Esophagus squamous epithelium (tissue), 4 donors: ENCODE measurements at regions not wholly inside any gene's neighbourhood (a gene's known extent, or its start where the extent isn't known, plus 50 kb on each side); places are given as distances from the start of the nearest gene placed in this dataset.

Source experiments
- POLR2A ChIP-seq, 4 donors: fragments of 450-650 bp; IDR thresholded peaks; one replicate each; pipeline ENCODE4 v1.6.1; 2017; ENCODE audit warnings: antibody characterized with exemption in 4 of 4, mild to moderate bottlenecking in 4 of 4, moderate library complexity in 3 of 4
- TF ChIP-seq, protein P1 (sequence below), 6 experiments: fragments of 450-650 bp in 4 of 6; fragments of 200-600 bp in 2 of 6; sonication (generic) in 2 of 6; IDR thresholded peaks; one replicate each; pipeline ENCODE4 v1.5.1; 2016 to 2019; ENCODE audit warnings: antibody characterized with exemption in 6 of 6, mild to moderate bottlenecking in 4 of 6, moderate library complexity in 4 of 6

DNA sequence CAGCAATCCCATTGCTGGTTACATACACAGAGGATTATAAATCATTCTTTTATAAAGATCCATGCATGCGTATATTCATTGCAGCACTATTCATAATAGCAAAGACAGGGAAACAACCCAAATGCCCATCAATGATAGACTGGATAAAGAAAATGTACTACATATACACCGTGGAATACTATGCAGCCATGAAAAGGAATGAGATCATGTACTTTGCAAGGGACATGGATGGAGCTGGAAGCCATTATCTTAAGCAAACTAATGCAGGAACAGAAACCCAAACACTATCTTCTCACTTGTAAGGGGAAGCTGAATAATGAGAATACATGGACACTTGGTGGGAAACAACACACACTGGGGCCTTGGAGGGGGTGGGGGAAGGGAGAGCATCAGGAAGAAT, 529.7 kb downstream of the TBC1D32 start:
- TF ChIP-seq, protein P1, sequence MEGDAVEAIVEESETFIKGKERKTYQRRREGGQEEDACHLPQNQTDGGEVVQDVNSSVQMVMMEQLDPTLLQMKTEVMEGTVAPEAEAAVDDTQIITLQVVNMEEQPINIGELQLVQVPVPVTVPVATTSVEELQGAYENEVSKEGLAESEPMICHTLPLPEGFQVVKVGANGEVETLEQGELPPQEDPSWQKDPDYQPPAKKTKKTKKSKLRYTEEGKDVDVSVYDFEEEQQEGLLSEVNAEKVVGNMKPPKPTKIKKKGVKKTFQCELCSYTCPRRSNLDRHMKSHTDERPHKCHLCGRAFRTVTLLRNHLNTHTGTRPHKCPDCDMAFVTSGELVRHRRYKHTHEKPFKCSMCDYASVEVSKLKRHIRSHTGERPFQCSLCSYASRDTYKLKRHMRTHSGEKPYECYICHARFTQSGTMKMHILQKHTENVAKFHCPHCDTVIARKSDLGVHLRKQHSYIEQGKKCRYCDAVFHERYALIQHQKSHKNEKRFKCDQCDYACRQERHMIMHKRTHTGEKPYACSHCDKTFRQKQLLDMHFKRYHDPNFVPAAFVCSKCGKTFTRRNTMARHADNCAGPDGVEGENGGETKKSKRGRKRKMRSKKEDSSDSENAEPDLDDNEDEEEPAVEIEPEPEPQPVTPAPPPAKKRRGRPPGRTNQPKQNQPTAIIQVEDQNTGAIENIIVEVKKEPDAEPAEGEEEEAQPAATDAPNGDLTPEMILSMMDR (IDR thresholded peaks at IDR 0.05), result no peak
- TF ChIP-seq POLR2A (IDR thresholded peaks at IDR 0.05), result no peak
